HG03095 (cell line): ENCODE measurements at regions not wholly inside any gene's neighbourhood (a gene's known extent, or its start where the extent isn't known, plus 50 kb on each side); places are given as distances from the start of the nearest gene placed in this dataset.
A peak's percentile ranks its signal among the peaks of the same experiment; 100 is the strongest.
"Not testable (repeated sequence)": the region's sequence is repeated elsewhere in the genome, so short reads cannot be mapped to it uniquely, and the experiment has no call there.

ENCODE experiments used
- ATAC-seq: cut with Tn5 transposase; IDR thresholded peaks from one replicate; pipeline ENCODE4 v1.9.1; 2021; ENCODE audit warnings: moderate library complexity; ENCODE audit not compliant: unreplicated experiment

DNA sequence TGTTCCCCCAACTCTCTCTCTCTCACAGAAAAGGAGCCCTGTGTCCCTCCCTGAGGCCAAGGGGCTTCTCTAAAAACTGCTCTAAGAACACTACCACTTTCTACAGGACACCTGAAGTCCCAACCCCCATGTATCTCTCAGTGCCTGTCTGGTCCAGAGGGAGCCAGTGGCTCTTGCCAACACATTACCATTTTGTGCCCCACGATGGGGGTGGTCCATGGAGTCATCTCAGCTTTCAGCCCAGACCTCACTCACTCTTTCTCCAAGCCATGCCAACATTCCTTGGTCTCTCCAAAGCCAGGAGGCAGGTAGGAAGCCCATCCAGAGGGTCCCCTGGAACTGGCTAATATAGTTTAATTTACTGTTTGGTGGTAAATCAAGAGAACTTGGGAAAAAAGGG, 962.1 kb upstream of the DEFB115 start:
- not testable (repeated sequence) for ATAC-seq

DNA sequence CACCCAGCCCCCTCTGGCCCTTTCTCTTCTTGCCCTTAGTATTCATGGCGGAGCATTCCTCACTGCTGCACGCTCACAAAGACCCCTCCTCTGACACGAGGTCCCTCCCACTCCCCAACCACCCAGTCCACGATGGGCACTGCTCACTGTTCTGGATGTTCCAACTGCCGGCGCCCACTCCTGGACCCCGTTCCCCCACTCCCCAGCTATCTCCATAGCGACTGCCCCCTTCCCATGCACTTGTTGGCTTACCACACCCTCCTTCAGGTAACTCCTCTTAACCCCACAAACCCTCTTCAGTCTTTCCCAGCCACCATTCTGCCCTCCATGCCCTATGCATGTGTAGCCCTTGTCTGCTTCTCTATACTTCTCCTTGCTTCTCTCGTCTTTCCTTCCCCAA, 961.5 kb upstream of the DEFB115 start:
- not testable (repeated sequence) for ATAC-seq

DNA sequence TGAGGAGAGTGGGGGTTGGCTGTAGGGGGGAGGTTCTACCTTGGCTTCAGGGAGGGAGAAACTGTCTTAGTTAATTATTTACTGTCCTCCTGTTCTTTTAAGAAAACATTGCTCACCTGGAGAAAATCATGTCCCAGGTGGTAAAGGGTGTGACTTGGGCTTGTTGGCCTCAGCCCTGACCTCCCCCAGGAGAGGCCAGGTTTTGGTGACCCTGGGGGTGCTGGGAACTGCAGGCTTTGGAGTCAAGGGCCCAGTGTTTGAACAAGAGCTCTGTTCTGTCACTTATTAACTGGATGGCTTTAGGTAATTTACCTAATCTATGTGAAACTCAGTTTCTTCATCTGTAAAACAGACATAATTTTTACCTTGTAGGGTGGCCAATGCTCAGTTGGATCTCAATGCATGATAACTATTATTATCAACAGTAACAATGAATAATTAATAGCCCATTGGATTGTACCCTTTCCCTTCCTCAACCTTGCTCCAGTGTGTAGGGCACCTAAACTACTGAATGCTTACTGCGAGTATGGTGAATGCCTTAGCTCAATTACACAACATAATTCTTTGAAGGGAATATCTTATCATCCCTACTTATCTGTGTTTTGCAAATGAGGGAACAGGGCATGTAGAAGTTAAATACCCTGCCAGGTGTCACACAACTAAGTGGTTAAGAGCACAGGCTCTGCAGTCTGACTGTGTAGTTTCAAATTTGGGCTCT, 959.4 kb upstream of the DEFB115 start:
- not testable (repeated sequence) for ATAC-seq

DNA sequence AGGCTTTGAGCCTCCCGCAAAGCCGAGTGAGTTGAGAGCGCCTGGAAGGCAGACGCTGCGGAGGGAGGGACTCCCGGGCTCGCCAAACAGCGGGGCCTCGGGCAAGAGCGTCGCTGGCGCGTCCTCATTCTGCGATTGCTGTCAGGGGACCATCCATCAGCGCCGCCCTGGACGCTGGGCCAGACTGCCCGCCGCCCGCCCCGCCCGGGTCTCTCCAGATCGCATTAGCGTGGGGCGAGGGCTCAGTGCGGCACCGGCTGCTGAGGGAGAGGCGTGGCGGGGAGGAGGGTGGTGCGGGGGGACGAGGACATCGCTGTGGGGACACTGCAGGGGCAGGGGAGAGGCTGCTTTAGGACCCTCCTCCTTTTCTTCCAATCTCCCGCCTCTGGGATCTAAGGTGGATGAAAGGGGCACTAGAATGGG, 957.2 kb upstream of the DEFB115 start:
- not testable (repeated sequence) for ATAC-seq

DNA sequence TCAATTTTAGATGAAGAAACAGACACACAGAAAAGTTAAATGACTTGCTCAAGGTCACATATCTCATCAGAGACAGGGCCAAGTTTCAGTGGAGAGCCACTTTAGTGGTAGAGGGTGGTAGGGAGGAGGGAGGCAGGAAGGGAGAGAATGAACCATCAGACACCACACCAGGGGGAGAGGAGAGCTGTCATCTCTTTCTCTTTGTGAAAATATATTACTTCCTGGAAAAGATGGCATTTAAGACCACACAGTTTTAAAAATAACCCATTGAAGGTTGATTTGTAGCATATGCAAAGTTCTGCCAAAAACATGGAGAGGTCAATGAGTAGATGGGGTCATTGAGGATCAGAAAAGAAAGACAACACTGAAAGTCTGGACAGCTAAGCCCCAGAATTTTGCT, 954.7 kb upstream of the DEFB115 start:
- ATAC-seq, result not testable (repeated sequence)

DNA sequence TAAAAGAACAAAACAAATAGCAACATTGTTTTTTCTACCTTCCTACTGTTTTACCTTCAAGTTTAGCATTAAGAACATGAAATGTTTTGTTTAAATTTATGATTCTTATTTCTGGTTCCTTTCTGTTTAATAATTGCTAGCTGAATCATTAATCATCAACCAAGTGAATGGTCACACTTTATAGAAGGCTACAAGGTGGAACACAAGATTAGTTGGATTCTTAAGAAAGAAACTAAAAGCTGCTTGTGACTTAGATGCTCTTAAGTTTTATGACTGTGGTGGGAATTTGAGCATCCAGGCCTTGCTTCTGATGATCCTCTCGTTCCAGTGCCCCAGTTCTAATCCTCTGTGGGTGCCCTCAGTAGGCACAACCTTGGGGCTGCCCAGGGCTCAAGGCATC, 947.5 kb upstream of the DEFB115 start:
- ATAC-seq, result not testable (repeated sequence)

DNA sequence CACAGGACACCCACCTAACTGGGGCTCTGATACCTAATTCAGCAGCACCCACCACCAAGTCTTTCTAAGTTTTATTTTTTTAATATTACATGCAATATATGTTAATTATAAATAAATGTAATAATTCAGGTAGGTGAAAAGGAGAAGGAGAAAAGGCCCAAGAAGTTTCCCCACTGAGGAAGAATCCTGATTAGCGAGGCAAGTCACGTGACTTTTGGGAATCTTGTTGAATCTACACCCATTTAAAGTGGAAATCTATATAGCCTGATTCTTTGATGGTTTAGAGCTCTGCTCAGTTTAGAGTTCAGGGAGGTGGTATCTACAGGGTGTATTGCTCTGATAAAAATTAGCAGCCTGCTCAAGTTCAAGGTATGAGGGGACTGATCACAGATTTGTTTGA, 947.1 kb upstream of the DEFB115 start:
- ATAC-seq, result not testable (repeated sequence)

DNA sequence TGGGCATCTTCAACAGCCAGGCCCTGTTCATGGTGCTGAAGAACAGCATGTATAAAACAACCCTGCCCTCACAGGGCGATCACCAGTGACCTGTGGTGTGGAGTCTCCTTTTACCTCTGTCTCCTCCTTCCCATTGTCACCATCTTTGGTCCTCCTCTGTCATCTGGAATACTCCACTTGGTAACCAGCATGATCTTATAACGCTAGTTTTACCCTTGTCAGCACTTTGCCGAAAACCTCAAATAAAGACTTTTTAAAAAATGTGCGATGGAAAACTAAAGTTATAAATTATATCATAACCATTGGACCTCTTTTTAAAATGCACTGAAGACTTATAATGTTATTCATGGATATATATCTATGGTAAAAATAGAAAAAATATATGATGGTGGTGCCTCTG, 945.2 kb upstream of the DEFB115 start:
- not testable (repeated sequence) for ATAC-seq

DNA sequence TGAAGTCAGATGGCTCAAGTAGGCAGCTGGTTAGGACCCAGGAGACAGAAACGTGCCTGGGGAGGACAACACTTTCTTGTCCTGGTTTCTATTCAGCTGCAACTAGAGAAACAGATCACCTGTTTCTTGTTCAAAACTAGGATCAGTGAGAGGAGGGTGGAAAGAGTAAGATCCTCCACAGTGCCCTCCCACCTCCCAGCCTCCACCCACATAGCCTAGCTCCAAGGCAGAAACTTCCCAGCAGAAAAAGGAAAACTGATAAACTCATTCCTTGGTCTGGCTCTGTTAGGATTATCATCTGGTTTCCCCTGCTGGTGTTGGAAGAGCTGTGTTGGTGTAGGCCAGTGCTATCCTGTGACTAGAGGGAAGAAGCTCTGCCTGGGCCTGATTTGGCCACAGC, 943.8 kb upstream of the DEFB115 start:
- not testable (repeated sequence) for ATAC-seq

DNA sequence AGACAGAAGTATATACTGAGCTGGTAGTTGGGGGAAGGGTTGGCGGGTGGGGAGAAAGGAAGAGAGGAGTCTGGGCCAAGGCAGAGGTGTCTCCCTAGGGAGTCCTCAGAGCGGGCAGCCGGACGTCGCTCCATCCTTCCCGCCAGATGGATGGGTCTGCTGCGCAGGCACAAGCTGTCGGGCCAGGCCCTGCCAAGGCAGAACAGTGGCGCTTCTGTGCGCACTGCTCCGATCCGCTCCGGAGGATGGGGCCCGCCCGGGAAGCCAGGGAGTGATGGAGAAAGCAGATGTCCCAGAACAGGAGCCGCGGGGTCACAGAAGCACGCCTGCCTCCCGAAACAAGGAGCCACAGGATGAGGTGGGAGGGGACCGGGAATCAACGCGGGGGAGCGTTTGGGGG, 941.4 kb upstream of the DEFB115 start:
- ATAC-seq, result not testable (repeated sequence)

DNA sequence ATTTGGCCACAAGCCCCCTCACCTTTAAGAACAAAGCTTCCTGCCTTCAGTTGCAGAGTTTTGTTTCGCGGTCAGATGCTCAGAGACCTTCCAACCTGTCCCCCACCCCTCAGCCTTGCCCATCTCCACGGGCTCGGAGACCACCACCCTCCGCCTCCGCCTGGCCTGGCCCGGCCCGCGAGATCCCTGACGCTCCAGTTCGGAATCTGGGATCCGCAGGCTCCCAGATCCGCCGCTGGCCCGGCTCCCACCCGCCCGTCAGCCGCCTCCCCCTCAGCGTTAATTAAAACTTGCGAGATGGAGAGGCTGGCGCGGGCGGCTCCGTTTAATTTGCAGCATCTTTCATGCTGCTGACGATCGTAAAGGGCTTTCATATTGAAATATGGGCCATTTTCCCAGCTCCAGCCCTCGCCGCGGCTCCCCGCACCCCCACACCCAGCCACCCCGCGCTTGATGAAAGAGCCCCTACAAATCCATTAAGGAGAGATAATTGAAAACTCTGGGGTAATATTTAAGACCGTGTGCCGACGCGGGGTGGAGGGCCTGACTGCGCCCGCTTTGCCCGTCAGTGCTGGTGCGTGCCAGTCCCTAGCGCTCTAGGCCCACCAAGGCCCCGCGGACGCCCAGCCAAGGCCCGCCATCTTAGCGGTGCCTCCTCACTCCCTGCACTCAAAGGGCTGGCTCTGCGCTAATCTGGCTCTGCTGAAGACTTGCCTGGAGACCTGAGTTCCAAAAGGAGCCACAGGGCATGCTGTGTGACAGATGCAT, 940.7 kb upstream of the DEFB115 start:
- ATAC-seq, result not testable (repeated sequence)

DNA sequence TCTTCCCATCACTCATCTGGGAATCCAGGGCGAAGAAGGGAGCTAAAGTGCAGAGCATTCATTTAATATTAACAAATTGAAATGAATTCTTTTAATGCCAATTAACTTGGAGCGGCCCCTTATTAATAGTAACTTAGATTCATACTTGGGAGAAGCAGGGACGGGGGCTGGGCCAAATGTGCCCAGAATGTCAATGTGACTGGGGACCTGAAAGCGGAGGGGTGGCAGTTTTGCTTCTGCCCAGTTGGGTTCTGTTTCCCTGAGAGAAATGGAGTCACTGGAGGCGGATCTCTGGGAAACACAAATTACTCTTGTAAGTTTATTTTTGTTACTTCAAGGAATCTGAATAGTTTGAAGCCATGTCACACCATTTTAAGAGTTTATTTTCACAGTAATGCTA, 923.7 kb upstream of the DEFB115 start:
- ATAC-seq, result not testable (repeated sequence)

DNA sequence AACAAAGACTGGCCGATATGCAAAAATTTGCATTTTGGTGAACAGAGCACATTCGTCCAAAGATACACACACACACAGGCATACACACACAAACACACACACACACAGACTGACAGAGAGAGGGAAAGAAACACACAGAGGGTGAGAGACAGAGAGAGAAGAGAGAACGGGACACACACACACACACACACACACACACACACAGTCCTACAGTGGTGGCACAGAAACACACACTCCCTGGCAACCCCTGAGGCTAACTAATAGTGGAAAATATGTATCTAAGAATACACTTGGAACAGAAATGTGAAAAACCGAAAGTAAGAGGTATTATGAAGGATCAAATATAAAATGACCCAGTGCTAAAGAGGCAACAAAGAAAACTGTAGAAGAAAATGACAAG, 919.9 kb upstream of the DEFB115 start:
- not testable (repeated sequence) for ATAC-seq

DNA sequence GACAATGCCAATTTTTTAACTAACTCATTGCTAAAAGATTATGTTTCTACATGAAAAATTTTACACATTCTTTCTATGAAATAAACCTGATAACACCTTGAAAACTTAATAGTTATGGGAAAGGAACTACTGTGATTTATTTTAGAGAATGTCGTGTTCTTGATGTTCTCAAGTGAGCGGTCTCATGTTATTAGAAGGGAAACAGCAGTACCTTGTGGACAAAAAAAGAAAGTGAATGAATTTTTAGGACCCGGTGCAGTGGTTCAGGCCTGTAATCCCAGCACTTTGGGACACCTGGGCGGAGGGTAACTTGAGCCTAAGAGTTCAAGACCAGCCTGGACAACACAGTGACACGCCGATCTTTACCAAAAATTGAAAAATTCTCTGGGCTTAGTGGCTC, 908.5 kb upstream of the DEFB115 start:
- ATAC-seq, result not testable (repeated sequence)

DNA sequence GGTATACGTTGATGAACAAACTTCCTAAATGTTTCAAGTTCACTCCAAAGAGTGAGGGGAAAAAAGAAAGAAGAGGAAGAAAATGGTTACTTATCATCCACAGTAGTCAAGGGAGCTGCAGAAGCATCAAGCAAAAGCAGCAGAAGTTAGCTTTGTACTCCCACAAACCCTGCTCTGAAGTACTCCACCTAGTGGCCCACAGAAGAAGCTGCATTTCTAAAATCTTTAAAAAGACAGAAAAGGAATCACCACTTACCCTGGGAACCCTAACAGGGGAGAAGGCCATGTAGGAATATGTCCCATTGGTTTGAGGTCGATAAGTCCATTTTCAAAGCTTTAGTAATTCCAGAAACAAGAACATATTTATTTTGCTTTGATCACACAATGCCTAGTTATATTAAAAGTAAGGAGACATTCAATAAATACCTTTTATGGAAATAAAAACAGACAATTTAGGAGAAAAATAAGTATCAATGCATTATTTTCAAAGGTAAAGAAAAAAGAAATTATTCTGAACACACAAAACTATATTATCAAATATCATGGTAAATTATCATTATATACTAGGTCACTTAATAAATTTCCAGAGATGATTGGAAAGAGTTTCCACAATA, 900.5 kb upstream of the DEFB115 start:
- not testable (repeated sequence) for ATAC-seq

DNA sequence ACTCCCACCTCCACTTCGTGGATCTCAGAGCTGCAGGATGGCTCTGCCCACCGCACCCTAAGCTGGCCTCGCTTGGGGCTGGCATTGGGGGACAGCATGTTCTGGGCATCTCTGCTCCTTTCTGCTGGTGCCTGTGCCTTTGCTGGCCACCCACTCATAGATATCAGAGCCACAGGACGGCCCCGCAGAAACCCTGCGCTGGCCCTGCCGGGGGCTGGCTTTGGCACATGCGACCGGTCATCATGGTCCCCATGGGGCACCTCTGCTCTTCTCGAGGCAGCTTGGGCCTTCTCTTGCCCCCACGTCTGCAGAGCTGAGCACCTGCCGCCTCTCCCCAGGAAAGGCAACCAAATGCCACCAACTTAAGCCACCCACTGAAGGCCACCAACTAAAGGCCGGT, 895.7 kb upstream of the DEFB115 start:
- ATAC-seq, result not testable (repeated sequence)

DNA sequence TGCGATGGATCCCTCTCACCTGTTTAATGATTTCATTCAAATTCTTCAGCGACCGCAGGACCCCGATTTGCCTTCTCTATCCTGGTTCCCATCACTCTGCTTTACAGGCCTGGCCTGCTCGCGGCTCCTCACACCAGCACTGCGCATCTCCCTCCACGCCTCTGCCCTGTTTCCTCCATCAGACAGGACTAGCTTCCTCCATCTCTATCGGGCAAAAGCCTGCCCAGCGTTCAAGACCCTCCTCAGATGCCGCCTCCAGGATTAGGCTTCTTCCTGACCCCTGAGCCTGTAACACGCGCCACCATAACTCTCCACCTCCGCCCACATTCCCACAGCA, 881.1 kb upstream of the DEFB115 start:
- ATAC-seq, result not testable (repeated sequence)

DNA sequence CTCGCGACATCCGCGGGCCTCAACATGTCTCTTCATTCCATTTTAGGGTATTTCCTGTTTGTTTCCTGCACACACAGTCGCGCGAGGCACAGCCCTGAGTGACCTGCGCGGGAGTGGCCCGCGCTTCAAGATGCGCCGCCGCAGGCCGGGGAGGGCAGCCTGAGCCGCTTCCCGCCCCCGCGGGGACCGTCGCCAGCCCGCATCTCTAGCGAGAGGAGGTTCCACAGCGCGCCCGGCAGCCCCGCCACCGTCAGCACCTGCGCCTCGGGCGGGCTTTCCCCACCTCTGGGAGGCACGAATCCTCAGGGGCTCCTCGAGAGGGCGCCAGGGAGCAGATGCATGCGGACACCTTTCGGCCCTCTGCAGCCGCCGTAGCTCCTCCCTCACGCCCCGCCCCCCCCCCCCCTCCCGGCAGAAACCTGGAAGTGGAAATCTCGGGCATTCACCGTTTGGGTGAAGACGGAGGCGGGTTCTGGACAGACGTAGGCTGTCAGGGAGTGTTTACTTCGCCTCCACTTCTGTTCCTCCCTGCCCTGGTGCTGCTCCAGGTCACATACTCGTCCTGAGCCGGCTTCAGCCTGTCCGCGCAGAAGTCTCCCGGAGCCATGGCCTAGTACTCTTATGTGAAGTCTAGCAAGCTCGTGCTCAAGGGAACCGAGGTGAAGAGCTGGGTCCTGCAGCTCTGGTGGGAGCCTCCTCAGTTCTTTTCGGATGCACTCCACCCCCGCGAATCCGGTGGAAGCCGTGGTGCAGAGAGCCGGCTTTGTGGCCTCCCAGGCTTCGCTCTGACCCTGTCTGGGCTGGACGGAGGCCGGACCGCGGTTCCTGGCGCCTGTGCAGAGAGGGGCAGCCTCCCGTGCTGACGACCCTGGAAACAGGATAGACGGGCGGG, 880.5 kb upstream of the DEFB115 start:
- ATAC-seq, result peak; percentile 98

DNA sequence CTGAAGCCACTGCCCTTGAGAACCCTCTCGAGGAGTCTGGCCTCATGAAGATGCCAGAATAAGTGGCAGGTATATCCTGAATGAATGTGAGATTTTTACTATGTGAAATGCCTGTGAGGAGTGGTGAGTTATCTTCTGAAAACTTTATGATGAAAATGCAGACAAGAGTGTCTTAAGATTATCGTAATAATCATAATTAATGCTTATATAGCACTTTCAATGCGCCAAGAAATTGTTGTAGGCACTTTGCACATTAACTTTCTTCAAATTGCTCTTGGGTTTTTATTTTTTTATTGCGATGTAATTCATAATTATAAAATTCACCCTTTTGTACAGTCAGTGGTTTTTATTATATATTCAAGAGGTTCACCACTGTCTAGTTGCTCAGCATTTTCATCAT, 879.1 kb upstream of the DEFB115 start:
- not testable (repeated sequence) for ATAC-seq

DNA sequence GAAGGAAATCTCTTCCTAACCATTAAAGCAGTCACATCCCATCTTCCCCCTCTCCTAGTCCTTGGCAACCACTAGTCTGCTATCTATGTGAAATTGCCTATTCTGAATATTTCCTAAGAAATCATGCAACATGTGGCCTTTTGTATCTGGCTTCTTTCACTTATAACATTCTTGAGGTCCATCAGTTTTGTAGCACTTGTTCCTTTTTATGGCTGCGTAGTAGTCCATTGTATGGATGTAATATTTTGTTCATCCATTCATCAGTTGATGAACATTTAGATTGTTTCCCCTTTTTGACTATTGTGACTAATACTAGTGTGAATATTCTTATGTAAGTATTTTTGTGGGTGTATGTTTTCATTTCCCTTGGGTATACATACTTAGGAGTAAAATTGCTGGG, 878.7 kb upstream of the DEFB115 start:
- not testable (repeated sequence) for ATAC-seq

DNA sequence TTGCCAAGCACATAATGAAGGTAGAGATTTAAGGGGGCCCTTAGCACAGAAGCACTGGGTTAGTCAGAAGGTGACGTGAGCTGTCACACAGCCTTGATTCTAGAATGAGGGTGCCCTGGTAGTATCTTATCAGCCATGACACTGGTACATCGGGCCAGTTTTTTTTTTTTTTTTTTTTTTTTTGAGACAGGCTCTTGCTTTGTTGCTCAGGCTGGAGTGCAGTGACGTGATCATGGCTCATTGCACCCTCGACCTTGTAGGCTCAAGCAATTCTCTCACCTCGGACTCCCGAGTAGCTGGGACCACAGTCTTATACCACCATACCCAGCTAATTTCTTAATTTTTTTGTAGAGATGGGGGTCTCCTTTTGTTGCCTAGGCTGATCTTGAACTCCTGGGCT, 872.6 kb upstream of the DEFB115 start:
- ATAC-seq, result not testable (repeated sequence)
